GM12878 (cell line): ENCODE measurements at regions not wholly inside any gene's neighbourhood (a gene's known extent, or its start where the extent isn't known, plus 50 kb on each side); places are given as distances from the start of the nearest gene placed in this dataset.
A peak's percentile ranks its signal among the peaks of the same experiment; 100 is the strongest.

Experiments used
- ATAC-seq: fragments of 200-7000 bp; cut with Tn5 transposase; 3 replicates; pipeline ENCODE4 v1.9.1; 2020; ENCODE audit warnings: mild to moderate bottlenecking, moderate library complexity
- BruUV-seq: library from RNA; stranded (reverse); fragments of 400-500 nt; replicated peaks from 2 replicates; lab custom pipeline; 2021; lab: Mats Ljungman, UMichigan
- CTCF ChIA-PET: fragments of 300-600 bp; sonication (Branson Sonifier 250); formaldehyde crosslinking; extraction: SDS; loops from one replicate; lab custom pipeline; 2021; ENCODE audit warnings: inconsistent platforms; lab: Yijun Ruan, JAX
- POLR2A ChIA-PET: fragments of 350-600 bp; formaldehyde crosslinking; extraction: SDS; loops from one replicate; lab custom pipeline; 2021; ENCODE audit warnings: inconsistent platforms; lab: Charles Lee
- RAD21 ChIA-PET: fragments of 300-600 bp; sonication (Branson Sonifier 250); formaldehyde crosslinking; loops from one replicate; lab custom pipeline; 2023; ENCODE audit warnings: antibody characterized with exemption; ENCODE audit not compliant: unreplicated experiment; lab: Charles Lee
- SMC1A ChIA-PET: fragments of 300-600 bp; sonication (Branson Sonifier 250); formaldehyde crosslinking; loops from one replicate; lab custom pipeline; 2023; ENCODE audit not compliant: unreplicated experiment, uncharacterized antibody; lab: Charles Lee
- DNase-seq: peaks from one replicate; pipeline ENCODE4 v3.0.0-alpha.2; 2011; ENCODE audit warnings: low read depth, low spot score
- FAIRE-seq: peaks from 3 replicates; lab custom pipeline; 2011; peaks lifted over from hg19 to GRCh38; lab: Jason Lieb, UNC
- H2AFZ ChIP-seq: 2 replicates; pipeline ENCODE4 v1.6.0; 2011; ENCODE audit warnings: low read depth, low read length, control low read depth; ENCODE audit not compliant: control insufficient read depth
- H3K27ac ChIP-seq: 2 replicates; pipeline ENCODE4 v1.5.1; 2011; ENCODE audit warnings: control low read depth; ENCODE audit not compliant: control insufficient read depth, insufficient read depth
- H3K27me3 ChIP-seq, 2 experiments: replicated peaks in 1 of 2; 2 replicates each; pipeline versions ENCODE4 v1.6.0 to v1.6.1; 2011; ENCODE audit warnings: low read length in 1 of 2; ENCODE audit not compliant: control insufficient read depth in 2 of 2, insufficient read depth in 2 of 2
- H3K36me3 ChIP-seq, 2 experiments: 2 replicates each; pipeline ENCODE4 v1.5.1; 2011; ENCODE audit warnings: low read length in 1 of 2; ENCODE audit not compliant: control insufficient read depth in 2 of 2, insufficient read depth in 2 of 2
- H3K4me1 ChIP-seq: 2 replicates; pipeline ENCODE4 v1.6.1; 2011; ENCODE audit warnings: mild to moderate bottlenecking, low read length, moderate library complexity, mixed read lengths; ENCODE audit not compliant: control insufficient read depth, insufficient read depth
- H3K4me2 ChIP-seq: 2 replicates; pipeline ENCODE4 v1.6.0; 2011; ENCODE audit warnings: control low read depth; ENCODE audit not compliant: control insufficient read depth, insufficient read depth
- H3K4me3 ChIP-seq: fragments of 200-600 bp; sonication (generic); 2 replicates; pipeline ENCODE4 v1.5.1; 2016
- H3K79me2 ChIP-seq: 2 replicates; pipeline ENCODE4 v1.6.0; 2011; ENCODE audit warnings: low read length; ENCODE audit not compliant: control insufficient read depth, insufficient read depth
- H3K9ac ChIP-seq: 2 replicates; pipeline ENCODE4 v1.8.0; 2011; ENCODE audit warnings: low read length, control low read depth, mixed read lengths; ENCODE audit not compliant: control insufficient read depth, insufficient read depth
- H3K9me3 ChIP-seq: replicated peaks from 3 replicates; pipeline ENCODE4 v1.5.1; 2011; ENCODE audit warnings: mild to moderate bottlenecking, low read length; ENCODE audit not compliant: control insufficient read depth, insufficient read depth
- H4K20me1 ChIP-seq: 2 replicates; pipeline ENCODE4 v1.6.0; 2011; ENCODE audit not compliant: control insufficient read depth, insufficient read depth
- CBX5 ChIP-seq: sonication (generic); IDR thresholded peaks from 2 replicates; pipeline ENCODE4 v1.6.1; 2016; ENCODE audit warnings: low read depth, moderate library complexity, mild to moderate bottlenecking, inconsistent platforms
- EGR1 ChIP-seq, 2 experiments: IDR thresholded peaks; 1 replicate in 1 of 2; 2 replicates in 1 of 2; pipeline ENCODE4 v1.6.1; 2011 to 2012; ENCODE audit warnings: low read depth in 2 of 2, low read length in 2 of 2, borderline replicate concordance in 1 of 2, mild to moderate bottlenecking in 1 of 2, moderate library complexity in 1 of 2
- ETV6 ChIP-seq, 2 experiments: fragments of 450-650 bp in 1 of 2; IDR thresholded peaks in 1 of 2; conservative IDR thresholded peaks in 1 of 2; 2 replicates each; pipeline ENCODE4 v1.6.1; 2014; ENCODE audit warnings: antibody characterized with exemption in 1 of 2, borderline replicate concordance in 1 of 2, low read depth in 1 of 2, mild to moderate bottlenecking in 1 of 2, moderate library complexity in 1 of 2
- MEF2B ChIP-seq: fragments of 450-650 bp; IDR thresholded peaks from 2 replicates; pipeline ENCODE4 v1.6.1; 2018; ENCODE audit warnings: mild to moderate bottlenecking, moderate library complexity; ENCODE audit not compliant: partially characterized antibody, poor library complexity, severe bottlenecking
- NFXL1 ChIP-seq: fragments of 450-650 bp; IDR thresholded peaks from 2 replicates; pipeline ENCODE4 v1.6.1; 2017; ENCODE audit warnings: antibody characterized with exemption, mild to moderate bottlenecking, borderline replicate concordance
- NR2F1 ChIP-seq: fragments of 450-650 bp; conservative IDR thresholded peaks from 2 replicates; pipeline ENCODE4 v1.6.1; 2017; ENCODE audit warnings: mild to moderate bottlenecking
- RB1 ChIP-seq: fragments of 450-650 bp; formaldehyde crosslinking; IDR thresholded peaks from 2 replicates; pipeline ENCODE4 v1.6.1; 2017; ENCODE audit warnings: mild to moderate bottlenecking, borderline replicate concordance
- SMAD5 ChIP-seq: IDR thresholded peaks from 2 replicates; pipeline ENCODE4 v1.6.1; 2016; ENCODE audit warnings: antibody characterized with exemption, low read depth
- SPI1 ChIP-seq: IDR thresholded peaks from 2 replicates; pipeline ENCODE4 v1.6.1; 2011; ENCODE audit warnings: low read depth, mild to moderate bottlenecking, low read length, moderate library complexity, borderline replicate concordance; ENCODE audit not compliant: insufficient read depth
- ZNF384 ChIP-seq: IDR thresholded peaks from 2 replicates; pipeline ENCODE4 v1.6.1; 2012; ENCODE audit warnings: low read depth, mild to moderate bottlenecking, low read length, improper control_type of control experiment, borderline replicate concordance
- ZNF622 ChIP-seq: fragments of 450-650 bp; IDR thresholded peaks from 2 replicates; pipeline ENCODE4 v1.6.1; 2017; ENCODE audit warnings: mild to moderate bottlenecking, inconsistent platforms
- WGBS: methylation state at CpG from one replicate; pipeline ENCODE4 v1.1.6; 2016; ENCODE audit warnings: low lambda C conversion rate; ENCODE audit not compliant: insufficient replicate concordance, insufficient coverage; ENCODE audit errors: missing lambda C conversion rate; 5-methylcytosine and 5-hydroxymethylcytosine counted together
- in situ Hi-C: fragments of 300-500 bp; cut with MboI; formaldehyde crosslinking; loops from 9 replicates; pipeline ENCODE4 v1.14.3; 2018; ENCODE audit warnings: mixed read lengths
- intact Hi-C: fragments of 100-400 bp; cut with micrococcal nuclease; formaldehyde crosslinking; loops from one replicate; pipeline ENCODE4 v1.14.2; 2022; ENCODE audit not compliant: unreplicated experiment
- TF ChIP-seq, protein P1 (sequence below): fragments of 450-650 bp; IDR thresholded peaks from 2 replicates; pipeline ENCODE4 v1.6.1; 2017; ENCODE audit warnings: mild to moderate bottlenecking, low read depth, inconsistent platforms; ENCODE audit not compliant: poor library complexity, severe bottlenecking
- TF ChIP-seq, protein P2 (sequence below): fragments of 450-650 bp; IDR thresholded peaks from 2 replicates; pipeline ENCODE4 v1.6.1; 2017; ENCODE audit warnings: mild to moderate bottlenecking, moderate library complexity
- TF ChIP-seq, protein P3 (sequence below): IDR thresholded peaks from 2 replicates; pipeline ENCODE4 v1.6.1; 2012; ENCODE audit warnings: low read length, inconsistent platforms

DNA sequence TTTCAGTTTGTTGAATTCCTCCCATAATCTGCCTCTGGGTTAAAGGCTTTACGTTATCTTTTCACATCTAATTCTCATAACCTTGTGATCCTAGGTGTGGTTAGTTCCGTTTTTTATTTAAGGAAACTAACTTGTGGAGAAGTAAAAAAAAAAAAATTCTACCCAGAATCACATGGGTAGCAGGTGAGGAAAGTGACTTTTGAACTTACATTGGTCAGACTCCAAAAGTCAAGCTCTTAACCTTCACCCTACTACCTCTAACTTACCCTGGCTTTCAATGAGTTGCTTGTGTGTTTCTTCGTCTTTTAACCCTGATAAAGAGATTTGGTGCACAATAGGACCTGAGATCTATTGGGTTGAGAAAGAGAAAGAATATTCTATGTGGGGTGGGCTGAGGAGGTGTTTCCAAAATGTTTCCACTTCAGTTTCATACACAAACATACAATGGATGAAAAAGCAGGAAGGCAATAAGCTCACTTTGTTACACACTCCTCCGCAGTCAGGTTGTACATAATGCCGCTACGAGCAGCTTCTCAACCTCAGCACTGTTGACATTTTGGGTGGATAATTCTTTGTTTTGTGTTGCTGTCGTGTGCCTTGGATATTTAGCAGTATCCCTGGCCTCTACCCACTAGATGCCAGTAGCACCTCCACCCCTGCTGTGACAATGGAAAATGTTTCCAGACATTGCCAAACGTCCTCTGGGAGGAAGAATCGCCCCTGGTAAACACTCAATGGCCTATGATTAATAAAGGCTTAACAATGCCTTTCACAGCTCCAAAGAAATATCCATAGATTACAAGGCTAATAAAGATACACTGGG is 193.0 kb upstream of the ZNF217 start:
- H3K4me2 ChIP-seq: peak overlapping the region; percentile 13; the same call in 1 of the 2 replicates
- FAIRE-seq: no peak
- 65% methylated on average over 9 of the region's 9 CpGs for WGBS
- ATAC-seq: no peak; the same call in 2 of the 3 replicates
- no peak overlapping the region for H3K27ac ChIP-seq
- no peaks in the 10 kb centered on the region for H3K79me2 ChIP-seq
- no peak overlapping the region for H3K4me3 ChIP-seq
- H3K4me1 ChIP-seq: peaks cover 12% of the 10 kb centered on the region
- CTCF ChIA-PET: interaction anchor here (0.6 to 2.3 kb wide), 6 partner anchors 13 to 719 kb away, joined by 3 to 7 read pairs (median 4); no protein-coding TSS in a partner anchor
- no peaks in the 10 kb centered on the region for H3K9me3 ChIP-seq
- RAD21 ChIA-PET: interaction anchor here (0.7 to 2.0 kb wide), 4 partner anchors 32 to 197 kb away, joined by 3 to 7 read pairs (median 4); no protein-coding TSS in a partner anchor
- TF ChIP-seq, protein P1, sequence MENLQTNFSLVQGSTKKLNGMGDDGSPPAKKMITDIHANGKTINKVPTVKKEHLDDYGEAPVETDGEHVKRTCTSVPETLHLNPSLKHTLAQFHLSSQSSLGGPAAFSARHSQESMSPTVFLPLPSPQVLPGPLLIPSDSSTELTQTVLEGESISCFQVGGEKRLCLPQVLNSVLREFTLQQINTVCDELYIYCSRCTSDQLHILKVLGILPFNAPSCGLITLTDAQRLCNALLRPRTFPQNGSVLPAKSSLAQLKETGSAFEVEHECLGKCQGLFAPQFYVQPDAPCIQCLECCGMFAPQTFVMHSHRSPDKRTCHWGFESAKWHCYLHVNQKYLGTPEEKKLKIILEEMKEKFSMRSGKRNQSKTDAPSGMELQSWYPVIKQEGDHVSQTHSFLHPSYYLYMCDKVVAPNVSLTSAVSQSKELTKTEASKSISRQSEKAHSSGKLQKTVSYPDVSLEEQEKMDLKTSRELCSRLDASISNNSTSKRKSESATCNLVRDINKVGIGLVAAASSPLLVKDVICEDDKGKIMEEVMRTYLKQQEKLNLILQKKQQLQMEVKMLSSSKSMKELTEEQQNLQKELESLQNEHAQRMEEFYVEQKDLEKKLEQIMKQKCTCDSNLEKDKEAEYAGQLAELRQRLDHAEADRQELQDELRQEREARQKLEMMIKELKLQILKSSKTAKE: no peak
- no peak for TF ChIP-seq SPI1
- TF ChIP-seq ZNF622: no peak
- TF ChIP-seq CBX5: no peak
- peak; percentile 38; the same call in 1 of the 2 replicates for TF ChIP-seq ZNF384
- TF ChIP-seq SMAD5: no peak
- TF ChIP-seq, protein P2, sequence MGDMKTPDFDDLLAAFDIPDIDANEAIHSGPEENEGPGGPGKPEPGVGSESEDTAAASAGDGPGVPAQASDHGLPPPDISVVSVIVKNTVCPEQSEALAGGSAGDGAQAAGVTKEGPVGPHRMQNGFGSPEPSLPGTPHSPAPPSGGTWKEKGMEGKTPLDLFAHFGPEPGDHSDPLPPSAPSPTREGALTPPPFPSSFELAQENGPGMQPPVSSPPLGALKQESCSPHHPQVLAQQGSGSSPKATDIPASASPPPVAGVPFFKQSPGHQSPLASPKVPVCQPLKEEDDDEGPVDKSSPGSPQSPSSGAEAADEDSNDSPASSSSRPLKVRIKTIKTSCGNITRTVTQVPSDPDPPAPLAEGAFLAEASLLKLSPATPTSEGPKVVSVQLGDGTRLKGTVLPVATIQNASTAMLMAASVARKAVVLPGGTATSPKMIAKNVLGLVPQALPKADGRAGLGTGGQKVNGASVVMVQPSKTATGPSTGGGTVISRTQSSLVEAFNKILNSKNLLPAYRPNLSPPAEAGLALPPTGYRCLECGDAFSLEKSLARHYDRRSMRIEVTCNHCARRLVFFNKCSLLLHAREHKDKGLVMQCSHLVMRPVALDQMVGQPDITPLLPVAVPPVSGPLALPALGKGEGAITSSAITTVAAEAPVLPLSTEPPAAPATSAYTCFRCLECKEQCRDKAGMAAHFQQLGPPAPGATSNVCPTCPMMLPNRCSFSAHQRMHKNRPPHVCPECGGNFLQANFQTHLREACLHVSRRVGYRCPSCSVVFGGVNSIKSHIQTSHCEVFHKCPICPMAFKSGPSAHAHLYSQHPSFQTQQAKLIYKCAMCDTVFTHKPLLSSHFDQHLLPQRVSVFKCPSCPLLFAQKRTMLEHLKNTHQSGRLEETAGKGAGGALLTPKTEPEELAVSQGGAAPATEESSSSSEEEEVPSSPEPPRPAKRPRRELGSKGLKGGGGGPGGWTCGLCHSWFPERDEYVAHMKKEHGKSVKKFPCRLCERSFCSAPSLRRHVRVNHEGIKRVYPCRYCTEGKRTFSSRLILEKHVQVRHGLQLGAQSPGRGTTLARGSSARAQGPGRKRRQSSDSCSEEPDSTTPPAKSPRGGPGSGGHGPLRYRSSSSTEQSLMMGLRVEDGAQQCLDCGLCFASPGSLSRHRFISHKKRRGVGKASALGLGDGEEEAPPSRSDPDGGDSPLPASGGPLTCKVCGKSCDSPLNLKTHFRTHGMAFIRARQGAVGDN: 0 out of 2 replicates have a peak, but pooled peaks have one; percentile 20
- no peak for TF ChIP-seq EGR1 (IDR thresholded peaks at IDR 0.05; ENCODE audit: borderline replicate concordance in 1 of 2, low read depth in 2 of 2, low read length in 2 of 2)
- TF ChIP-seq NFXL1: peak; percentile 80
- TF ChIP-seq, protein P3, sequence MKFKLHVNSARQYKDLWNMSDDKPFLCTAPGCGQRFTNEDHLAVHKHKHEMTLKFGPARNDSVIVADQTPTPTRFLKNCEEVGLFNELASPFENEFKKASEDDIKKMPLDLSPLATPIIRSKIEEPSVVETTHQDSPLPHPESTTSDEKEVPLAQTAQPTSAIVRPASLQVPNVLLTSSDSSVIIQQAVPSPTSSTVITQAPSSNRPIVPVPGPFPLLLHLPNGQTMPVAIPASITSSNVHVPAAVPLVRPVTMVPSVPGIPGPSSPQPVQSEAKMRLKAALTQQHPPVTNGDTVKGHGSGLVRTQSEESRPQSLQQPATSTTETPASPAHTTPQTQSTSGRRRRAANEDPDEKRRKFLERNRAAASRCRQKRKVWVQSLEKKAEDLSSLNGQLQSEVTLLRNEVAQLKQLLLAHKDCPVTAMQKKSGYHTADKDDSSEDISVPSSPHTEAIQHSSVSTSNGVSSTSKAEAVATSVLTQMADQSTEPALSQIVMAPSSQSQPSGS: no peak
- TF ChIP-seq MEF2B: peak; percentile 16
- no peak; the same call in 1 of the 2 replicates for TF ChIP-seq RB1
- TF ChIP-seq ETV6 (conservative IDR thresholded peaks at IDR 0.05 in 1 of 2, IDR thresholded peaks at IDR 0.05 in 1 of 2; ENCODE audit: borderline replicate concordance in 1 of 2, low read depth in 1 of 2): peak in 1 of 2 experiments; percentile 79; a peak in 1 of 4 replicates
- 0 out of 2 replicates have a peak, but pooled peaks have one; percentile 26 for TF ChIP-seq NR2F1
- no peaks in the 10 kb centered on the region for H3K36me3 ChIP-seq
- intact Hi-C loops (no loop called here), in situ Hi-C loops (no loop called here)
- no peaks in the 10 kb centered on the region for H4K20me1 ChIP-seq
- BruUV-seq: no TSS peak
- H3K9ac ChIP-seq: no peak overlapping the region
- H3K27me3 ChIP-seq: no peaks in the 10 kb centered on the region
- POLR2A ChIA-PET: interaction anchor here (0.6 to 1.9 kb wide), 6 partner anchors 9 to 169 kb away, joined by 3 to 7 read pairs (median 3); no protein-coding TSS in a partner anchor
- peak overlapping the region; percentile 37 for H2AFZ ChIP-seq
- no peak for DNase-seq
- SMC1A ChIA-PET: interaction anchor here (0.6 to 2.8 kb wide), 17 partner anchors 9 to 256 kb away, joined by 3 to 12 read pairs (median 4); no protein-coding TSS in a partner anchor
